ENCODE measurements at regions not wholly inside any gene's neighbourhood (a gene's known extent, or its start where the extent isn't known, plus 50 kb on each side); places are given as distances from the start of the nearest gene placed in this dataset.
"Not testable (repeated sequence)": the region's sequence is repeated elsewhere in the genome, so short reads cannot be mapped to it uniquely, and the experiment has no call there.

DNA sequence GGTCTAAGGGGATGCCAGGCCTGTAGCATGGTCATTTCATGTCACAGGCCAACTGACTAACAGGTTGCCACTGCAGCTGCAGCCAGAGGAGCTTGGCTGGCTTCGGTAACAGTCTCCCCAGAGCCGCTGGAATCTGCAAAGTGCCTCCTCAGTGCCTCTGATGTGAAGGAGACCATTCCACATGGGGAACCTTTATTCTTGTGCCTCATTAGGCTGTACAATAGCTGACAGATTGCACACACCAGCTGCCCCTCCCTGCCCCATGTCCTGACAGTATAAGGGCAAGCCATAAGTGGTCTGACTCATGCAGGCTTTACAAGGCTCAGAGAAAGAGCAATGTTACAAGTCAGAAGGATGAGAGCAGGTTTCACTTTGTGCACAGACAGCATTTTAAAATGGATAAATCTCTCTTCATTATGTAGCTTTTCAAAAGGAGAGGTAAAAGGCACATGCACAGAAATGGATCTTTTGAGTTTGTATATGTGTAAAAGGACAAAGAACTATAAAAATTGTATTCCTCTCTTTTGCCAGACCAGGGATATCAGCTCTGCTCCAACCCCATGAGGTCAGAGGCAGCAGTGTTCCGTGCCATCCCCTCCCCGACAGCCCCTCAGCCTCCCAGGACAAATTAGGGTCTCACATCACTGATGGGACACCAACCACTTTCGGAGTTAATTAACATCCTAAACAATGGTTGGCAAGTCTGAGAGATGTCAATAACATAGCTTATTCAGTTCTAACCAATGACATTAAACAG lies 467.8 kb downstream of the TMEM232 start:
- peak; percentile 1 for DNase-seq

DNA sequence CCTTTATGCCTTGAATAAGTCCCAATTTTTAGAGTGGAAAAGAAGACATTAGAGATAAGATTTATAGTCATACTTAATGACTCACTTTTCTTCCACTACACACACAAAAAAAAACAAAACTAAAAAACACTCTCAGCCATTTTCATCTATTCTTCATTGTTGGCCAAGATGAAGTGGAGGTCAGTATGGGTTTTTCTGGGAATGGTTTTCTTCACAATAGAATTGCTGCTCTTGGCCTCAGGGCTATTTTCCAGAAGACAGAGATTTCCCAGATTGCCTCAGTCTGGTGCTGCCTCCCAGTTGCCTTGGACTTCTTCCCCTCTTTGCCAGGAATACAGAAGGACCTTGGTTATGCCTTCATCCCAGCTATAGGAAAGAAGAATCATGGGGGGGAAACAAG lies 463.7 kb downstream of the TMEM232 start:
- DNase-seq, result no peak

DNA sequence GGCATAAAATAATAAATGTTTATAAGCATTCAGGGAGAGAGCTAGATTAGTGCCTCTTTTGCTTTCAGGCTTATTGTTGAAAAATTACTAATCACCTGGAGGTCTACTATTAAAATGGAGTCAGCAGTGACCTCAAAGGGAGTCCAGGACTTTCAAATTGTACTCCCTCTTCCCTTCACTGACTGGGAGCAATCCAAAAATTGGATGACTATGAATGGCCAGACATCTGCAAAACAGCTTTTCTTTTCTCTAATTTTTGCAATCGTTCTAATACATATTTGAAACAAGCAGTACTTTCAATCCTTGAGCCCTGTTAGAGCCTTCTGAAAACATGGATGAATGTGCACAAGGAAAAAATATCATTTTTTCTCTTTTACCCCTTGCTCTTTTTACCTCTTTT lies 461.8 kb downstream of the TMEM232 start:
- no peak for DNase-seq

DNA sequence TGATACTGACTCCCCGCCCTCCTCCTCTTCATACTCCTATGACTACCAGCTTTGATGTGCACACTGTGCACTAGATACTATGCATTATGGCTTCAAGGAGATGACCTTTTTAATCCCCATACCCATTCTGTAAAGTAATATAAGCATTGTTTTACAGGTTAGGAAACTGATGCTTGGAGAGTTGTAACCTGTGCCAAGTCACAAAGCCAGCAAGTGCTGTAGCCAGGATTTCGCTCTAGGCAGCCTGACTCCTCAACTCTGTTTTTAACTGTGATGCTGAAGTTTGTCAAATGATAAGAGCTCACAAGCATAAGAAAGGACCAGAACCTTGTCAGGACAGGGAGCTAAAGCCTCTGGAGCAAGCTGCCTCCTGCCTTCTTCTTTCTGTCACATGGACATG lies 461.3 kb downstream of the TMEM232 start:
- DNase-seq, result no peak

DNA sequence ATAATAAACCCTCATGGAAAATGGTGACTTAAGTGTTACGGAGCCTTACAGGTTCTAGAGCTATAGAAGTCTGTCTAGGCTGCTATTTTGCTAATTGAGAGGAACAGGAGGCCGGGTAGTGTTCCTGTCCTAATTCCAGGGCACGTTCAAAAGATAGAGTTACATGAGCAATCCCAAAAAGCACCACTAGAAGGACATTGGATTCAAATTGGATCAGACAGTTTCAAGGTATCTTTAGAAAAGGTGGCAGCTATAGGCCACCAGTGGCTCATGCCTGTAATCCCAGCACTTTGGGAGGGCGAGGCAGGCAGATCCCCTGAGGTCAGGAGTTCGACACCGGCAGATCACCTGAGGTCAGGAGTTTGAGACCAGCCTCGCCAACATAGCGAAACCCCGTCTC lies 458.8 kb downstream of the TMEM232 start:
- DNase-seq, result no peak

DNA sequence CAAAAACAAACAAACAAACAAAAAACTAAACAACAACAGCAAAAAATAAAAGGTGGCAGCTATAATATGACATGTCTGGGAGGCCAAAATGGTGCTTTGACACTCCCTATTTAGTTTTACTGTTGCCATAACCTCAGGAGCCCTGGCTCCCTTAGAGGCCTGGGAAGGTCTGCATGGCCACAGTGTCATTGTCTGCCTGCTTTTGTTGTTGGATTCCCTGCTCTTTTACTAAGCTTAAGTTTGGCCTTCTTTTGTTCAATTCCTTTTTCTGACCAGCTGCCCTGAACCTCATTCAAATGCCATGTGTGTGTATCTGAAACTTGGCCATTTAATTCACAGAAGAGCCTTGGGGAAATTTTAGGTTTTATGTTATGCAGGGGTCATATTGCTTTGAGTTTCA lies 458.2 kb downstream of the TMEM232 start:
- DNase-seq, result no peak

DNA sequence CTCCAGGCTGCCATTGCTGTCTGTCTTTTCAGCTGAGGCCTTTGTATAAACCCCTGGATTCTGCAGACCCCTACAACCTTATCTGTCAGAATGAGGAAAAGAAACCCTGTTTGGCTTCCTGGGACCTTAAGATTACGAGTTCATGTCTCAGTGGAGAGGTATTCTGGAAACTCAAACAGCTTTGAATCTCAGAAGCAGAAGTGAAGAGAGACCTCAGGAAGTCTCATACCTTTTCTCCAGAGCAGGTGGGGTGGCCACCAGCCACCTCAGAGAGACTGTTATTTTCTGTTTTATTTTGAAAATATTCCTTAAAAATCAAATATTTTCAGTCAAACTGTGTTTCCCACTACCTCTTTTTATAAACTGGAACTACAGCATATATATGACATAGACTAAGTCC lies 457.5 kb downstream of the TMEM232 start:
- DNase-seq, result no peak

DNA sequence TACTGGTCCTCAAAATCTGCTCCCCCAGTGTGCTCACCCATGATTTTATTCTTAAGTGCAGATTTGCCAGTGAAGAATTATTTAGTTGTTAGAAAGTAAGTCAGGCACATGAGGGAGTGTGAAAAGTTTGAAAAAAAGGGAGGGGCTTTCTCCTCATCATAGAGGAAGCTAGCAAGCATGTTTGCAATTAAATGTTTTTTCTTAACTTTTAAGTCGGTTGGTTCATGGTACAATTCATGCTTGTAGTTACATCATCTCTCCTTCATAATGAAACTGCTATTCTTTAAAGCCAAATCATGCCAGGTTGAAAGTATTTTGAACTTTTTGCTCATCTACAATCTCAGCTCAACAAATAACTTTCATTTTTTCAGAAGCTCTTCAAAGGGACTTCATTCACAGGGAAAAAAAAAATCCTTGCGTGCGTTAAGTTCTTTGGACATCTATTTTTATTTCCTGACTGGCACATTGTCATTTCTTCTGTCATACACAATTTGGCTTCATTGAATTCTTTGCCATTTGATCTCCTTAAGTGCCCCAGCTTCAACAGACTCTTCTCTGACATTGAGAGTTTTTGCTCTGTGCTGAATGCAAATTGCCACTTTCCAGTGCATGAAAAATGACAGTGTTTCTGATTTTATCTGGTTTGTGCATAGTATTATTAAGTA lies 456.9 kb downstream of the TMEM232 start:
- no peak for DNase-seq

DNA sequence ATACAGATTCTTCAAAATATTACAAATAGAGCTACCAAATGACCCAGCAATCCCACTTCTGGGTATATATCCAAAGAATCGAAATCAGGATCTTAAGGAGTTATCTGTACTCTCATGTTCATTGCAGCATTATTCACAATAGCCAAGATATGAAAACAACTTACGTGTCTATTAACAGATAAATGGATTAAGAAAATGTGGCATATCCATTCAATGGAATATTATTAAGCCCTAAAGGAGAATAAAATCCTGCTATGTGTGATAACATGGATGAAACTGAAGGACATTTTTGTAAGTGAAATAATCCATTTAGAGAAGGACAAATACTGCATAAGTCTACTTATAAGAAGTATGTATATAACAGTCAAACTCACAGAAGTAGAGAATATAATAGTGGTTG lies 450.6 kb downstream of the TMEM232 start:
- no peak for DNase-seq

DNA sequence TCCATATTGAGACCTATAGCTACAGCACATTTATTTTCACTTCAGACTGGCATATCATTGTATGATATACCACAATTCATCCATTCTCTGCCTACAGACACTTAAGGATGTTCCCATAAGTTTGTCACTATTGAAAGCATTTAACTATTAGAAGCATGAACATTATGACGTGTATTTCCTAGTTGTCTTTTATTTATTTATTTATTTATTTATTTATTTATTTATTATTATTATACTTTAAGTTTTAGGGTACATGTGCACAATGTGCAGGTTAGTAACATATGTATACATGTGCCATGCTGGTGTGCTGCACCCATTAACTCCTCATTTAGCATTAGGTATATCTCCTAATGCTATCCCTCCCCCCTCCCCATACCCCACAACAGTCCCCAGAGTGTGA lies 448.0 kb downstream of the TMEM232 start:
- not testable (repeated sequence) for DNase-seq

DNA sequence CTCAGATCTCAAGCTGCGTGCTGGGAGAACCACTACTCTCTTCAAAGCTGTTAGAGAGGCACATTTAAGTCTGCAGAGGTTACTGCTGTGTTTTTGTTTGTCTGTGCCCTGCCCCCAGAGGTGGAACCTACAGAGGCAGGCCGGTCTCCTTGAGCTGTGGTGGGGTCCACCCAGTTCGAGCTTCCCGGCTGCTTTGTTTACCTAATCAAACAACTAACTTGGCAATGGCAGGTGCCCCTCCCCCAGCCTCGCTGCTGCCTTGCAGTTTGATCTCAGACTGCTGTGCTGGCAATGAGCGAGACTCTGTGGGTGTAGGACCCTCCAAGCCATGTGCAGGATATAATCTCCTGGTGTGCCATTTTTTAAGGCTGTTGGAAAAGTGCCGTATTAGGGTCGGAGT lies 442.4 kb downstream of the TMEM232 start:
- DNase-seq, result not testable (repeated sequence)

DNA sequence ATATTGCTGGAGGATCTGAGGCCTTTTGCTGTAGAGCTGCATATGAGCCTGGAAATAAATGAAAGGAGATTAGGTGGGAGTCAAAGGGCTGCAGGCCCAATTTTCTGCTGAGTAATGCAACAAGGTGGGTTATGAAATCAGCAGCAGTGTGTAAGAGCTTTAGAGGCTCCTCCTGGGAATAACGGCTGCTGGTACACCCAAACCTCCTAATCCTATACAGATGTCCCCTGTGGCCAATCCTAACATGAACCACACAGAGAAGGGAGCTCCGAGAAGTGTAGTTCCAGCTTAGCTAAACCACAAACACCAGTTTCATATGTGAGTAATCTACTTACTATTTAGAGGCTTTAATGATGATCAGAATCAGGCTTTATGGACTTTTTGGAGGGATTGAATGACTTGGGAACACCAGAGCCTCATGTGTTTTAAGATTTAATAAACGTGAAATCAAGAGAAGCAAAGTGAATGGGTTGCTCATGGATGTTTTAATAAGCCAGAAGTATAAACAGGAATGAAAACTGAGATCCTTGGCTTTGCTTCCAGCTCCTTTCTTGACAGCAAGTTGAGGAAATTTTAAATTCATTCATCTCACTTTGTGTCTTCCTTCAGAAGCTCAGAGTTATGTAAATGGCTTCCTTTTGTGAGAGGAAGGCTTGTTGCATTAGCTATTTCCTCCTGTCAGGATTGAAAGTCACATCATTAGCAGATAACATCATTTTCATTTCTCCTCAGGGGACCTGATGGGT lies 437.5 kb downstream of the TMEM232 start:
- no peak for DNase-seq

DNA sequence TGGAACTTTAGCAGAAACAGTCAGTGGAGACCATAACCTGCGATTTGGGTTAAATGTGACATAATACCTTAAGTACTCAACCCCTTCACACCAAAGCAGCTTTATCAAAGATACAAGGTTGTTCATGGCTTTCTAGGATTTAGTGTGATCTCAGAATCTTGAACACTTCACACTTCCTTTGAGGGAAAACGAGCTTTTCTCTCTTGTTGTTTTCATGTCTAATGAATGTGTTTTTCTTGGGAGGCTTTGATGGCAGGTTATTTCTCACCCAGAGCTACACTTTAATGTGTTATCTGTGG lies 437.0 kb downstream of the TMEM232 start:
- DNase-seq, result no peak

DNA sequence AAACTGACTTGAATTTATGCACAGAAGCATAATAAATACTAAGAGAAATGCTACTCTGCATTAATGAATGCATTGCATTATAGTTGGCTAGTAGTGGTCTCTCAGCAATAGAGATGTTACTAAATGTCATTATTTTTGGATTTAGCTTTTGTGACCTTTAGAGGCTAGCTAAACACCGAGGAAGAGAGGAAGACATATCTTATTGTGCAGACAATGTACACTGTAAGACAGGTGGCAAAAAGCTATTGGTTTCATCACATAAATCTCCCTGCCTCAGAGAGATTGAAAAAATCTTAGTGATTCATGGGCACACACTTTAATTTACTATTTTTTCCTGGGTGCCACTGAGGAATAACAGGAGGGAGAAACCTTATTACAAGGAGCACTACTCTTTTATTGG lies 435.9 kb downstream of the TMEM232 start:
- DNase-seq, result no peak

DNA sequence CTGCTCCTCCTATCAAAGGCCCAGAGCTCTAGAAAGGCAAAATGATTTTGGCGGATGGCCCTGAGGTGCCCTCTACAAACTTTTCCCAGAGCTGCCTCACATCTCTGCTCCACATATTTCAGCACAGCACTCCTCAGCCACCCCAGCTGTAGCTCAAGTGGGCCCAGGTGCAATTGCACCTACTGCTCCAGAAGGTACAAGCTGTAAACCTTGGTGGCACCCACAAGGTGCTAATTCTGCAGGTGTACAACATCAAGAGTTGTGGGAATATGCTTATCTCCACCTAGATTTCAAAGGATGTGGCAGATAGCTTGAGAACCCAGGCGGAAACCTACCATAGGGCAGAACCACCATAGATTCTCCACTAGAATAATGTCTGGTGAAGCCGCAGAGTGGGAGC lies 432.2 kb downstream of the TMEM232 start:
- DNase-seq, result no peak

DNA sequence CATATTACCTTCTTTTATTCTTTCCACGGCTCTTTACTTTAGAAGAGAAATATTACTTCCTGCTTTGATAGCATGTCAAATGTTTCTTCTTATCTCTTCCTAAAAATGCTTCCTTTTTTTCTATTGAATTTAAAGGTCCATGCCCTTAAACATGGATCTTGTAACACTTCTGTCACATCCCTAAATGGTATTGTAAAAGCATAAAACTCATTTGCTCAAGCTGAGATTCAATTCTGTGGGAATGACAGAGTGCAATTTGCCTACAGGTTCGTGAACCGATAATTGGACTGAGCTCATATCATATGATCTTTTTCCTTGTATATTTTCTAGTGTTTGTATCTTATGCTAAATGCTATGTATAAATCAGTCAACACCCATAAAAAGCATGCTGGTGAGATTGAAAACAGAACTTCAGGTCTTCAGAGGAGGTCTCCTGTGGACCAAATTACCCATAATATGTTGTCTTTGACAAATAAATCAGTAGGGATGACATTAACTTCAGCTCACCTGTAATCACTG lies 429.3 kb downstream of the TMEM232 start:
- DNase-seq, result no peak

DNA sequence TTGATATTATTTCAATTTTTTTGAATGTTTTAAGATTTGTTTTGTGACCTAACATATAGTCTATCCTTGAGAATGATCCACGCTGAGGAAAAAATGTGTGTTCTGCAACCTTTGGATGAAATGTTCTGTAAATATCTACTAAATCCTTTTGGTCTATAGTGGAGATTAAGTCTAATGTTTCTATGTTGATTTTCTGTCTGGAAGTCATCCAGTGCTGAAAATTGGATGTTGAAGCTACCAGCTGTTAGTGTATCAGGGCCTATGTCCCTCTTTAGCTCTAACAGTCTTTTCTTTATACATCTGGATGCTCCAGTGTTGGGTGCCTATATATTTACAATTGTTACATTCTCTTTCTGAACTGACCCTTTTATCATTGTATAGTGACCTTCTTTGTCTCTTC lies 422.3 kb downstream of the TMEM232 start:
- no peak for DNase-seq

DNA sequence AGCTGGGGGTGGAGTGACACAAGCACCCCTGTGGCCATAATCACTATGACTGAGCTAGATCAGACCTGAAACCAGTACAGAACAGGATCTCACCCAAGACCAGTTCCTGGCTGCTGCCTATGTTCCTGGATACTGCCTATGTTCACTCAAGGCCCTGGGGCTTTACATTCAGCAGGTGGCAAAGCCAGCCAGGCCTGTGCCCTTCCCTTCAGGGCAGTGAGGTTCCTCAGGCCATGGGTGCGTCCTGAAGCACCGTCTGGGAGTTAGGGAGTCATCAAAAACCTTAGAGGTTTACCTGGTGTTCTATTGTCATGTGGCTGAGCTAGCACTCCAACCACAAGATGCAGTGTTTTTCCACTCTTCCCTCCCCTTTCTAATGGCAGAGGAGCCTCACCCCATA lies 419.8 kb downstream of the TMEM232 start:
- DNase-seq, result no peak

DNA sequence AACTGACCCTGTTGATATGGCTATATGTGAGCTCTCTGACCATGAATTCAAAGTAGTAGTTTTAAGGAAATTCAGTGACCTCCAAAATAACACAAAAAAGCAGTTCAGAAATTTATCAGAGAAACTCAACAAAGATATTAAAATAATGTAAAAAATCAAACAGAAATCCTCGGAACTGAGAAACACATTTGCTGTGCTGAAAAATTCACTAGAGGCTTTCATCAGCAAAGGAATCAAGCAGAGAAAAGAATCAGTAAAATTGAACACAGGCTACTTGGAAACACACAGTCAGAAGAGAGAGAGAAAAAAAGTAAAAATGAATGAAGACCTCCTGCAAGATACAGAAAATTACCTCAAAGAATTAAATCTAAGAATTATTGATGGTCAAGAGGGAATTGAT lies 417.2 kb downstream of the TMEM232 start:
- DNase-seq, result no peak

DNA sequence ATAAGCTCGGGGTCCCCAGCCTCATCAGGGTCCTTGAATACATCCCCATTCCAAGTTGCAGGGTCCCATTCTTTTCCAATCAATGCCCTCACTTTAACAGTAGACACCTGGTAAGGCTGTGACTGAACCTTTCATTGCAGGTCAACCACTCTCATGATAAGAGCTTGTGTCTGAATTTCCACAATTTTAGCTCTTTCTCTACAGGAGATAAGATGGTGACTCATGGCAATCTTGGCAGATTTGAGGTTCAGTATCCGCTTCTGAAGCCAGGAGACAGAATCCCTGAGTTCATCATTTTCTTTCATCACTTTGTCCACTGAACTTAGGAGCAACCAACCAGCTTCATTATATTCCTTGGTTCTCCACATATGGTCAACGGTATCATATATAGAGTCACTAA lies 409.9 kb downstream of the TMEM232 start:
- not testable (repeated sequence) for DNase-seq

DNA sequence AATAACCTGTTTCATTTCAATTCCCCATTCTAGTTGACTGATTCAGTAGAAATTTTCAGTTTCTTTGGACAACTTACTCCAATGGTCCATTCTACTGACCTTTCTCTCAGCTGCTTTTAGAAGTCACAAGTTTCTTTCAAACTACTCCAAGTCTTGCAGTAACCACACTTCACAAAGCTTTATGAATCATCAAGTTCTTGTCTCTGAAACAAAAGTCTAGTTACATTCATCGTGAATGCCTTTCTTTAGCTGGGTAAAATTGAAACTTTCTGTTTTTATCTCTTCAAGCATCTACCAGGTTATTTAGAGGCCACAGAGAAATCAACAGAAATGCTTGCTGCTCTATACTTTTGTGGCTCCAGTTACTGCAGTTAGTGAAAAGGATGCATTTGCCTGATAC lies 405.4 kb downstream of the TMEM232 start:
- no peak for DNase-seq

DNA sequence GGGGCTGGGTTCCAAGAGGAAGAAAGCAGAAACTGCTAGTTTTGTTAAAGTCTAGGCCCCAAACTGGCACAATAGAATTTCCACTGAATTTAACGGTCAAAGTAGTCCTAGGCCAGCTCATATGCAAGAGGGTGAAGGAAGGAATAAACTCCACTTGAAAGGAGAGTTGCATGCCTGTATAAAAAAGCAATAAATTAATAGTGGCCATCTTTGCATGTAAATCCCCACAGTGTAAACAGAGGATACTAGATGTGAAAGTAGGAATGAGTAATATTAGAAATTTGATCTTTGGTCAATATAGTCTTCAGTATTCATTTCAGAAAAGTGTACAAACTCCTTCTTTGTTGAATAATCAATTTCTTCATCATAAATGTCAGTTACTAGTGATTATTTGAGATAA lies 403.1 kb downstream of the TMEM232 start:
- DNase-seq, result no peak

DNA sequence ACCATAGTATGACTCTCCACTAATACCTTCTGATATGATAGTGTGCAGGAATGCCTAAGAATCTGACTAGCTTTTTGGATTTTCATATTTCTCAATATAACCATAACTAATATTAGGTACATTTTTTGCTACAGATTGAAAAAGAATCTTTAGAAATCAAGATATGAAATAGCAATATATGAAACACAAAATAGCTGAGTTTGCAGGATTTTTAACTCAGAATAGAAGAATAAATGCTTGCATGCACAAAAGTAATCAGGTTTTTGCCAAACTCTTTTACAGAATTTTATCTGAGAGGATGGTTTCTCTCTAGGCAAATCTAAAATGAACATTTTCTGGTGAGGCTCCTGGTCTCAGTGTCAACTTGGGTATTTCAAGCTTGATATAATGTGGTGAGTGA lies 402.6 kb downstream of the TMEM232 start:
- DNase-seq, result no peak

DNA sequence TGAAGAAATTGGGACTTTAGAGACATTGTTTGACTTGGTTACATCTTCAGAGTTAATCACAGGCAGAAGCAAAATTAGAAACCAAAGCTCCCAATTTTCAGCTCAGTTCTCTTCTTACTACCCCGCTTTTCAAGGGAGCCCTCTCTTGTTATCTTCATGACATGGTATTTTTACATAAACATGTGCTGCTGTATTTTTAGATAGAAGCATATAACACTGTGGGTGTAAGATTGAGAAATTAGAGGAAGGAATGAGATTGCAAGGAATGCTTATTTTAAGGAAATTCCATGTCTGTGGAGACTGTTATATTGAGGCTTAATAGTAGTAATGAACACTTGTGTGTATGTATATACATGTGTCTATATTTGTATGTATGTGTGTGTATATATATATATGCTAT lies 401.6 kb downstream of the TMEM232 start:
- no peak for DNase-seq

All from DMS79 (cell line).